Right lobe of liver (tissue), 6 donors: ENCODE measurements at regions not wholly inside any gene's neighbourhood (a gene's known extent, or its start where the extent isn't known, plus 50 kb on each side); places are given as distances from the start of the nearest gene placed in this dataset.

Experiments
- ATAC-seq, 4 donors: fragments of 200-7000 bp; cut with Tn5 transposase; one replicate each; pipeline ENCODE4 v1.9.1; 2020; ENCODE audit warnings: mild to moderate bottlenecking in 4 of 4, moderate library complexity in 4 of 4
- DNase-seq, 3 donors: peaks; one replicate each; pipeline ENCODE4 v3.0.0-alpha.2; 2020
- H3K27ac ChIP-seq, 3 donors: fragments of 200-600 bp; one replicate each; pipeline ENCODE4 v1.8.0; 2022
- H3K27me3 ChIP-seq, 2 donors: fragments of 200-600 bp; one replicate each; pipeline ENCODE4 v1.8.0; 2022
- H3K36me3 ChIP-seq, 4 donors: fragments of 200-600 bp; sonication (generic) in 1 of 4; one replicate each; pipeline versions ENCODE4 v1.5.1 to v1.8.0; 2017 to 2022; ENCODE audit warnings: control low read depth in 1 of 4
- H3K4me1 ChIP-seq, 4 donors: fragments of 200-600 bp; sonication (generic) in 1 of 4; one replicate each; pipeline versions ENCODE4 v1.5.1 to v1.8.0; 2017 to 2022; ENCODE audit warnings: control low read depth in 1 of 4
- H3K4me3 ChIP-seq, 3 donors: fragments of 200-600 bp; one replicate each; pipeline ENCODE4 v1.8.0; 2022
- H3K9me3 ChIP-seq, 4 donors: fragments of 200-600 bp; sonication (generic) in 1 of 4; one replicate each; pipeline versions ENCODE4 v1.5.1 to v1.8.0; 2017 to 2022; ENCODE audit warnings: control low read depth in 1 of 4
- POLR2A ChIP-seq: fragments of 450-650 bp; IDR thresholded peaks from one replicate; pipeline ENCODE4 v1.6.1; 2017; ENCODE audit warnings: antibody characterized with exemption, mild to moderate bottlenecking
- WGBS: methylation state at CpG from one replicate; pipeline ENCODE4 v1.1.6; 2018; ENCODE audit warnings: low coverage, low lambda C conversion rate; ENCODE audit not compliant: insufficient coverage; ENCODE audit errors: missing lambda C conversion rate; 5-methylcytosine and 5-hydroxymethylcytosine counted together
- intact Hi-C, 2 donors: fragments of 100-400 bp; cut with DNase I; formaldehyde crosslinking; loops; one replicate each; pipeline versions ENCODE4 v1.11.2 to v1.14.1; 2022
- TF ChIP-seq, protein P1 (sequence below), 4 donors: fragments of 200-600 bp in 3 of 4; fragments of 450-650 bp in 1 of 4; IDR thresholded peaks; one replicate each; pipeline versions ENCODE4 v1.5.1 to v1.8.0; 2016 to 2022; ENCODE audit warnings: antibody characterized with exemption in 4 of 4, mild to moderate bottlenecking in 2 of 4
- donor health status: DM: no; HTN: yes; CAD: no.
- donor health status: DM: no; HTN: no; CAD: no.
- donor health status: DM: no; HTN: no; CAD: no.
- donor health status: DM: no; HTN: yes; CAD: no.
- donor health status: DM: no; HTN: yes; CAD: no.

DNA sequence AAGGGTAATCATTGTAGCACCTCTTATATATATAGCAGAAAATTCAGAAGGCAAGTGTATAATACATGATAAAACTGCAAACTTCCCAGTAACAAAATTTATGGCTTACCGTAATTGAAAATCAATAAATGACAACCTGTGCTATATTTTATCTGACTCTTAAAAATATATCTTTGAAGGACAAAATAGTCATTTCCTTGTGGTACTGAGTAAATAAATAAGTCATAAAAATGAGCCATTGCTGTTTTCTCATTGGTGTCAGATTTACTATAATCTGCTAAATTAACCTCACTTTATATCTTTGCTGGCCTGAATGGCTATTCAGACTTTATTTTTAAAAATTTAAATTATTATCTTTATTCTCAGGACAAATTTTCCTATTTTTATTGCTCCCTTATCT is 1319.1 kb upstream of the SPRY2 start:
- no peaks in the 10 kb centered on the region for H3K9me3 ChIP-seq
- H3K36me3 ChIP-seq: no peaks in the 10 kb centered on the region
- no peak overlapping the region for H3K4me3 ChIP-seq
- intact Hi-C loops: no loop called here
- H3K27me3 ChIP-seq: no peaks in the 10 kb centered on the region
- TF ChIP-seq, protein P1, sequence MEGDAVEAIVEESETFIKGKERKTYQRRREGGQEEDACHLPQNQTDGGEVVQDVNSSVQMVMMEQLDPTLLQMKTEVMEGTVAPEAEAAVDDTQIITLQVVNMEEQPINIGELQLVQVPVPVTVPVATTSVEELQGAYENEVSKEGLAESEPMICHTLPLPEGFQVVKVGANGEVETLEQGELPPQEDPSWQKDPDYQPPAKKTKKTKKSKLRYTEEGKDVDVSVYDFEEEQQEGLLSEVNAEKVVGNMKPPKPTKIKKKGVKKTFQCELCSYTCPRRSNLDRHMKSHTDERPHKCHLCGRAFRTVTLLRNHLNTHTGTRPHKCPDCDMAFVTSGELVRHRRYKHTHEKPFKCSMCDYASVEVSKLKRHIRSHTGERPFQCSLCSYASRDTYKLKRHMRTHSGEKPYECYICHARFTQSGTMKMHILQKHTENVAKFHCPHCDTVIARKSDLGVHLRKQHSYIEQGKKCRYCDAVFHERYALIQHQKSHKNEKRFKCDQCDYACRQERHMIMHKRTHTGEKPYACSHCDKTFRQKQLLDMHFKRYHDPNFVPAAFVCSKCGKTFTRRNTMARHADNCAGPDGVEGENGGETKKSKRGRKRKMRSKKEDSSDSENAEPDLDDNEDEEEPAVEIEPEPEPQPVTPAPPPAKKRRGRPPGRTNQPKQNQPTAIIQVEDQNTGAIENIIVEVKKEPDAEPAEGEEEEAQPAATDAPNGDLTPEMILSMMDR (IDR thresholded peaks at IDR 0.05): no peak
- TF ChIP-seq POLR2A: no peak
- no peaks in the 10 kb centered on the region for H3K4me1 ChIP-seq
- DNase-seq (no peak), ATAC-seq (no peak)
- no peak overlapping the region for H3K27ac ChIP-seq
- 81% methylated on average over 1 of the region's 1 CpG for WGBS

DNA sequence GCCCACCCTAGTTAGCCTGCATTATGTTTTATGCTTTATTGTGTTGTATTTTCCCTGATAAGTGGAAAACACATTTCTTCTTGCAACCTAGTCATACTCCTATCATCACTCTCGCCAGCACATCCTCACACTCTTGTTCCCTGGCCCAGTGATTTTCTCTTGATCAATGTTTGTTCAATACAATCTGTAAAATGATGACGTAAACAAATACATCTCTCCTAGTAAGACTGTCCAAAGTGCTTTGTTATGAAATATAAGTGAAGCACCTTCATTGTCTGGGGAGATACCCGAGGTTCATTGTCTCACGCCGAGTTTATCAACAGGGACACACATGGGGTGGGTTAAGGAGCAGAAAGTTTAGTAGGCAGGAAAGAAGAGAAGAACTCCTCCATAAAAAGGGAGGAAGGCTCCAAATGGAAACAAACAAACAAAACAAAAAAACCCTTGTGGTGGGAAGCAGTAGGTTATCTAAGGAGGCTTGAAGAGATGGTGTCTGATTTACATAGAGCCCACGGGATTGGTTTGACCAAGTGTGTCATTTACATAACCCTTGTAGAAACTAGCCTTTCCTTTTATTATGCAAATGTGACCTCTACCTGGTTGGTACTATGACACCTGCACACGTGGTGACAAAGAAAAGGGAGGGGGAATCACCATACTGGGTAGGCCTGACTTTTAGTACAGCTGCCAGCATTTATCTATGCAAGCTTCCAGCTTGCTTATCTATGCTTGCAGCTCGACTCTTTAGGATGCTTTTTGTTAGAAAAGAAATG is 1317.9 kb upstream of the SPRY2 start:
- H3K4me3 ChIP-seq: no peak overlapping the region
- no peaks in the 10 kb centered on the region for H3K27me3 ChIP-seq
- no peaks in the 10 kb centered on the region for H3K9me3 ChIP-seq
- no peaks in the 10 kb centered on the region for H3K4me1 ChIP-seq
- TF ChIP-seq, protein P1 (IDR thresholded peaks at IDR 0.05): no peak
- no peak for TF ChIP-seq POLR2A
- DNase-seq: no peak
- WGBS: 58% methylated on average over 8 of the region's 8 CpGs
- no peaks in the 10 kb centered on the region for H3K36me3 ChIP-seq
- no peak overlapping the region for H3K27ac ChIP-seq
- intact Hi-C loops: no loop called here
- no peak for ATAC-seq

DNA sequence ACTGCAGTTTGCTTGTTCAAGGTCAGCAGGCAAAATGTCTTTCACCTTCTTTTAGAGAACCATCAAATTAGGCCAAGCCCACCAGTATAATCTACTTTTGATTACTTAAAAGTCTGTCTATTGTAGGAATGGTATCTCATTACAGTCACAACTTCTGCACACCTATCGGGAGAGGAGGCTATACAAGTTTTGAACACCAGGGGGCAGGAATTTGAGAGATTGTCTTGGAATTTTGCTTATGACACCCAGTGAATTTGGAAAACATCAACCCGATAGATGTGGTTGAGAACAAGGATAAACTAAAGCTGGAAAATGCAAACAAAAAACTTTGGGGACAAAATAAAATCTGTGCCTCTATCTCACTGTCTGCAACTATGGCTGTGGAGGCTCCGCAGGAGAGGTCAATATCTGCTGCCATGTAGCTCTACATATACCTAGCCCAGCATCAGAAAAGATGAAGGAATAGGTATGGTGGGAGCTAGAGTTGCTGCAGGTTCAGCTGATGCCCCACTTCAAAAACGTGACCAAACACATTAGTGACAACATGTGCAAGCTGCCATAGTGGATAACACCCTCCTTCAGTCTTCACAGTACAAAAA is 1299.2 kb upstream of the SPRY2 start:
- H3K27ac ChIP-seq: no peak overlapping the region
- intact Hi-C loops: no loop called here
- no peaks in the 10 kb centered on the region for H3K36me3 ChIP-seq
- H3K9me3 ChIP-seq: no peaks in the 10 kb centered on the region
- ATAC-seq (peak in 3 of 4 donors; percentile 44 to 65 (median 65)), DNase-seq (no peak)
- no peaks in the 10 kb centered on the region for H3K27me3 ChIP-seq
- no peak for TF ChIP-seq POLR2A
- TF ChIP-seq, protein P1 (IDR thresholded peaks at IDR 0.05): peak; percentile 33 to 60 (median 44)
- no peaks in the 10 kb centered on the region for H3K4me1 ChIP-seq
- 48% methylated on average over 4 of the region's 4 CpGs for WGBS
- no peak overlapping the region for H3K4me3 ChIP-seq

DNA sequence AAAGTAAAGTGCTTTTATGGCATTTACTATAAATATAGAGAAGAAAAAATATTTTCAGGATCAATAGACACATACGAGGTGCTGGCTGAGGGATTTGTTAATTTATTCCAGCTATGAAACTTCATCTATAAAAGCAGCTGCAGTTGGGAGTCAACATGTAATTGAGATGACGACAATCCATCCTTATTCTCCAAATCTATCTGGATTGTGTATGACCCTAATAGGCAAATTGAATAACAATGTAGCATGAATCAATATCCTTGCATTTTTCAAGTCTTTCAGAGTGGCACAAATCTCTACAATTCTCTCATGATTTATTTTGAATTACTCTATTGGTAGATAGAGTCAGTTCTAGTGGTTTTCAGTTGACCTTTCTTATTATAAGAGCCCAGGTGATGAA is 1296.5 kb upstream of the SPRY2 start:
- no peak for ATAC-seq

More for the DNA sequence above, 1296.5 kb upstream of the SPRY2 start:
- H3K9me3 ChIP-seq: no peaks in the 10 kb centered on the region
- H3K36me3 ChIP-seq: no peaks in the 10 kb centered on the region
- no peaks in the 10 kb centered on the region for H3K4me1 ChIP-seq
- WGBS: 66% methylated on average over 2 of the region's 2 CpGs
- no peak overlapping the region for H3K27ac ChIP-seq
- intact Hi-C loops: no loop called here
- no peak for TF ChIP-seq POLR2A
- TF ChIP-seq, protein P1 (IDR thresholded peaks at IDR 0.05): no peak
- H3K27me3 ChIP-seq: no peaks in the 10 kb centered on the region
- no peak for DNase-seq
- H3K4me3 ChIP-seq: no peak overlapping the region
